GM06990 (cell line): ENCODE measurements at regions not wholly inside any gene's neighbourhood (a gene's known extent, or its start where the extent isn't known, plus 50 kb on each side); places are given as distances from the start of the nearest gene placed in this dataset.

ENCODE experiments used
- DNase-seq: peaks from one replicate; pipeline ENCODE4 v3.0.0-alpha.2; 2011; ENCODE audit not compliant: insufficient read length; ENCODE audit errors: extremely low read depth
- H3K27me3 ChIP-seq: replicated peaks from 2 replicates; pipeline ENCODE4 v1.6.0; 2011; ENCODE audit warnings: low read length; ENCODE audit not compliant: control insufficient read depth, insufficient read depth
- H3K36me3 ChIP-seq: 2 replicates; pipeline ENCODE4 v1.5.1; 2011; ENCODE audit warnings: low read length; ENCODE audit not compliant: control insufficient read depth, insufficient read depth
- H3K4me3 ChIP-seq: replicated peaks from 2 replicates; pipeline ENCODE4 v1.5.1; 2011; ENCODE audit warnings: low read depth, mild to moderate bottlenecking, control low read depth, low read length
- CTCF ChIP-seq: IDR thresholded peaks from 2 replicates; pipeline ENCODE4 v1.5.1; 2011; ENCODE audit warnings: low read length, control low read depth, mild to moderate bottlenecking, inconsistent platforms; ENCODE audit not compliant: insufficient read depth, poor library complexity, severe bottlenecking

- Histone ChIP-seq H3K4me3 (no peak overlapping the region), H3K27me3 (no peaks in the 10 kb centered on the region; the same call in 1 of the 2 replicates), H3K36me3 (no peaks in the 10 kb centered on the region)
- TF ChIP-seq CTCF = no peak
- no peak for DNase-seq
These were observed 81.9 kb downstream of the SLC4A3 start for GRCh38 chr2:219709331-219709761.

GRCh38 chr2:219713110-219713509 lies 85.7 kb downstream of the SLC4A3 start:
- H3K36me3 ChIP-seq = no peaks in the 10 kb centered on the region
- no peaks in the 10 kb centered on the region for H3K27me3 ChIP-seq
- no peak overlapping the region for H3K4me3 ChIP-seq
- no peak for TF ChIP-seq CTCF
- no peak for DNase-seq

GRCh38 chr2:219714681-219715400 lies 87.4 kb downstream of the SLC4A3 start:
- no peaks in the 10 kb centered on the region for H3K27me3 ChIP-seq
- no peak overlapping the region for H3K4me3 ChIP-seq
- H3K36me3 ChIP-seq = no peaks in the 10 kb centered on the region
- DNase-seq = no peak
- TF ChIP-seq CTCF = no peak

- no peaks in the 10 kb centered on the region for H3K27me3 ChIP-seq
- no peaks in the 10 kb centered on the region for H3K36me3 ChIP-seq
- no peak for TF ChIP-seq CTCF
- H3K4me3 ChIP-seq = no peak overlapping the region
- no peak for DNase-seq
These were observed 90.6 kb downstream of the SLC4A3 start for GRCh38 chr2:219718066-219718465.

GRCh38 chr2:219719521-219719920 lies 92.1 kb downstream of the SLC4A3 start:
- Histone ChIP-seq H3K27me3 (no peaks in the 10 kb centered on the region), H3K36me3 (no peaks in the 10 kb centered on the region), H3K4me3 (no peak overlapping the region)
- no peak for DNase-seq
- no peak for TF ChIP-seq CTCF

GRCh38 chr2:219720956-219721355 lies 93.5 kb downstream of the SLC4A3 start:
- Histone ChIP-seq H3K36me3 (no peaks in the 10 kb centered on the region), H3K4me3 (no peak overlapping the region), H3K27me3 (no peaks in the 10 kb centered on the region)
- TF ChIP-seq CTCF = no peak
- no peak for DNase-seq
